ENCODE measurements at regions not wholly inside any gene's neighbourhood (a gene's known extent, or its start where the extent isn't known, plus 50 kb on each side); places are given as distances from the start of the nearest gene placed in this dataset.

- intact Hi-C loops (cut with DNase I), result no loop called here
- no peak for FAIRE-seq
- TF ChIP-seq CTCF (IDR thresholded peaks at IDR 0.05), result no peak
- H3K4me1 ChIP-seq, result no peaks in the 10 kb centered on the region
- H3K36me3 ChIP-seq, result no peaks in the 10 kb centered on the region
- no peaks in the 10 kb centered on the region for H3K9me3 ChIP-seq
- no peak for ATAC-seq
- no peaks in the 10 kb centered on the region for H3K27me3 ChIP-seq
- 50 to 66% methylated on average over 5 of the region's 5 CpGs for WGBS, 2 donors
- no peak overlapping the region for H3K27ac ChIP-seq
- H3K4me3 ChIP-seq, result no peak overlapping the region
- DNase-seq, result no peak
Measured at GRCh38 chr5:92003806-92004205, 620.7 kb upstream of the ARRDC3 start.

- Histone ChIP-seq H3K9me3 (no peaks in the 10 kb centered on the region), H3K36me3 (no peaks in the 10 kb centered on the region), H3K27ac (no peak overlapping the region), H3K4me3 (no peak overlapping the region), H3K4me1 (no peaks in the 10 kb centered on the region), H3K27me3 (no peaks in the 10 kb centered on the region)
- ATAC-seq (no peak), DNase-seq (no peak), FAIRE-seq (no peak)
- WGBS, 2 donors, result 48 to 63% methylated on average over 4 of the region's 4 CpGs
- no peak for TF ChIP-seq CTCF (IDR thresholded peaks at IDR 0.05)
- intact Hi-C loops (cut with DNase I), result no loop called here
Measured at GRCh38 chr5:92002721-92003274, 619.7 kb upstream of the ARRDC3 start.

- DNase-seq (no peak), ATAC-seq (no peak), FAIRE-seq (no peak)
- H3K36me3 ChIP-seq, result no peaks in the 10 kb centered on the region
- no peak overlapping the region for H3K4me3 ChIP-seq
- TF ChIP-seq CTCF (IDR thresholded peaks at IDR 0.05), result no peak
- WGBS, 2 donors, result 47 to 64% methylated on average over 3 of the region's 3 CpGs
- no peaks in the 10 kb centered on the region for H3K9me3 ChIP-seq
- H3K27me3 ChIP-seq, result no peaks in the 10 kb centered on the region
- H3K4me1 ChIP-seq, result no peaks in the 10 kb centered on the region
- H3K27ac ChIP-seq, result no peak overlapping the region
- intact Hi-C loops (cut with DNase I), result no loop called here
Measured at GRCh38 chr5:91998774-91999173, 615.7 kb upstream of the ARRDC3 start.

- H3K27me3 ChIP-seq, result no peaks in the 10 kb centered on the region
- no peak for ATAC-seq
- H3K4me1 ChIP-seq, result no peaks in the 10 kb centered on the region
- intact Hi-C loops (cut with DNase I), result no loop called here
- TF ChIP-seq CTCF (IDR thresholded peaks at IDR 0.05), result no peak
- H3K4me3 ChIP-seq, result no peak overlapping the region
- no peak for DNase-seq
- FAIRE-seq, result no peak
- WGBS, 2 donors, result 60 to 67% methylated on average over 1 of the region's 1 CpG
- H3K9me3 ChIP-seq, result no peaks in the 10 kb centered on the region
- H3K36me3 ChIP-seq, result no peaks in the 10 kb centered on the region
- H3K27ac ChIP-seq, result no peak overlapping the region
Measured at GRCh38 chr5:91983869-91984268, 600.8 kb upstream of the ARRDC3 start.

- no peak overlapping the region for H3K4me3 ChIP-seq
- intact Hi-C loops (cut with DNase I), result no loop called here
- no peak for TF ChIP-seq CTCF (IDR thresholded peaks at IDR 0.05)
- H3K27me3 ChIP-seq, result no peaks in the 10 kb centered on the region
- H3K27ac ChIP-seq, result no peak overlapping the region
- H3K4me1 ChIP-seq, result no peaks in the 10 kb centered on the region
- WGBS, 2 donors, result 56 to 73% methylated on average over 2 of the region's 2 CpGs
- DNase-seq, result no peak
- no peak for FAIRE-seq
- H3K9me3 ChIP-seq, result no peaks in the 10 kb centered on the region
- no peaks in the 10 kb centered on the region for H3K36me3 ChIP-seq
- ATAC-seq, result no peak
Measured at GRCh38 chr5:91978221-91978882, 595.2 kb upstream of the ARRDC3 start.
